ENCODE measurements at regions not wholly inside any gene's neighbourhood (a gene's known extent, or its start where the extent isn't known, plus 50 kb on each side); places are given as distances from the start of the nearest gene placed in this dataset.
"Not testable (repeated sequence)": the region's sequence is repeated elsewhere in the genome, so short reads cannot be mapped to it uniquely, and the experiment has no call there.

DNA sequence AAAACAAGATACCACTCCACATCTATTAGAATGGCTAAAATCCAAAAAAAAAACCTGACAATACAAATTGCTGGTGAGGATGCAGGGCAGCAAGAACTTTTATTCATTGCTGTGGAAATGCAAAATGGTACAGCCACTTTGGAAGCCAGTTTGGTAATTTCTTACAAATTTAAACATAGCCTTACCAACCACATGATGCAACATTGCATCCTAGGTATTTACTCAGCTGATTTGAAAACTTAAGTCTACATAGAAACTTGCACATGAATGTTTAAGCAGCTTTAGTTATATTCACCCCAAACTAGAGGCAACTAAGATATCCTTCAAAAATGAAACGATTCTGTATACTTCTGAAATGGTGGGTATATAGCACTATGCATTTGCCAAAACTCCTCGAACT, 178.8 kb upstream of the PDE4B start:
- TF ChIP-seq, protein P1, sequence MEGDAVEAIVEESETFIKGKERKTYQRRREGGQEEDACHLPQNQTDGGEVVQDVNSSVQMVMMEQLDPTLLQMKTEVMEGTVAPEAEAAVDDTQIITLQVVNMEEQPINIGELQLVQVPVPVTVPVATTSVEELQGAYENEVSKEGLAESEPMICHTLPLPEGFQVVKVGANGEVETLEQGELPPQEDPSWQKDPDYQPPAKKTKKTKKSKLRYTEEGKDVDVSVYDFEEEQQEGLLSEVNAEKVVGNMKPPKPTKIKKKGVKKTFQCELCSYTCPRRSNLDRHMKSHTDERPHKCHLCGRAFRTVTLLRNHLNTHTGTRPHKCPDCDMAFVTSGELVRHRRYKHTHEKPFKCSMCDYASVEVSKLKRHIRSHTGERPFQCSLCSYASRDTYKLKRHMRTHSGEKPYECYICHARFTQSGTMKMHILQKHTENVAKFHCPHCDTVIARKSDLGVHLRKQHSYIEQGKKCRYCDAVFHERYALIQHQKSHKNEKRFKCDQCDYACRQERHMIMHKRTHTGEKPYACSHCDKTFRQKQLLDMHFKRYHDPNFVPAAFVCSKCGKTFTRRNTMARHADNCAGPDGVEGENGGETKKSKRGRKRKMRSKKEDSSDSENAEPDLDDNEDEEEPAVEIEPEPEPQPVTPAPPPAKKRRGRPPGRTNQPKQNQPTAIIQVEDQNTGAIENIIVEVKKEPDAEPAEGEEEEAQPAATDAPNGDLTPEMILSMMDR (IDR thresholded peaks at IDR 0.05; ENCODE audit: low read depth, low read length, missing control alignments), result no peak

GRCh38 chr1:65615859-65616258, 176.8 kb upstream of the PDE4B start:
- DNase-seq (ENCODE audit: low read depth), result no peak
- TF ChIP-seq, protein P1 (IDR thresholded peaks at IDR 0.05; ENCODE audit: low read depth, low read length, missing control alignments), result no peak
- no peak overlapping the region for H3K4me3 ChIP-seq (ENCODE audit: low read depth, low read length)

More for the DNA sequence above, 178.8 kb upstream of the PDE4B start:
- no peak overlapping the region for H3K4me3 ChIP-seq (ENCODE audit: low read depth, low read length)
- DNase-seq (ENCODE audit: low read depth), result no peak

DNA sequence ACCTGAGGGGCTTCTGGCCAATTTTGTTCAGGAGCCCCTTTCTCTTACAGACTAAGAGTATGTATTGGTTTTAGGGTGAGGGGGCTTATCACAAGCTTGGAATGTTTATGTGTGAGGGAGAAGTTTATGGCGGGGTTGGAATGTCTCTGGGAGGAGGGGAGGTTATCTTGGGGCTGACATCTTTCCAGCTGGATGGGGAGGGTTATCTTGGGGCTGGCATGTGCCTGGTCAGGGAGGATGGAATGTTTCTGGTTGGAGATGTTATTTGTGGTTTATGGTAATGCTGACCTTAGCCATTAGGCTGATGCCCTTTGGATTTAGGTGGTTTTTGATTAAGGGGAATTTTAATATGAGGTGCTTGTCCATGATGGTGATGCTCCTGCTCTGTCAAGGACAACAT, 171.0 kb upstream of the PDE4B start:
- not testable (repeated sequence) for H3K4me3 ChIP-seq (ENCODE audit: low read depth, low read length); DNase-seq (ENCODE audit: low read depth)

- H3K4me3 ChIP-seq (ENCODE audit: low read depth, low read length), result no peak overlapping the region
- TF ChIP-seq, protein P1 (IDR thresholded peaks at IDR 0.05; ENCODE audit: low read depth, low read length, missing control alignments), result no peak
- no peak for DNase-seq (ENCODE audit: low read depth)
Measured at GRCh38 chr1:65623895-65624294, 168.8 kb upstream of the PDE4B start.

GRCh38 chr1:65625528-65625927, 167.2 kb upstream of the PDE4B start:
- TF ChIP-seq, protein P1 (IDR thresholded peaks at IDR 0.05; ENCODE audit: low read depth, low read length, missing control alignments), result no peak
- DNase-seq (ENCODE audit: low read depth), result no peak
- no peak overlapping the region for H3K4me3 ChIP-seq (ENCODE audit: low read depth, low read length)

DNA sequence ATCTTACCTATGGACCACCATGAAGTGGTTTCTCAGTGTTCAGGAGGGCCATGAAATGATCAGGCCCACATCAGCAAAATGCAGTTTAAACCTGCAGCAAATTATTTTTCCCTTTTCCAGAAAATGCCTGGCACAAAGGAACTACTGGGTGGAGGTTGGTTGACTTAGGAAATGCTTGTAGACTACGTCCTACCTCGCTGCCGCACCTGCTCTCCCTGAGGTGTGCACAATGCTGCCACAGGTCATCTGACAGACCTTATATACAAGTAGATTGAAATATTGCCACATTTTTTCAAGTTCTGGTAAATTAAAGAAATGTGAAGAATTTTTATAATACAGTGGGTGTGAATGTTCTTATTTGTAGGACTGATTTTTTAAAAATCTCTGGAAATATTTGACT, 166.7 kb upstream of the PDE4B start:
- H3K4me3 ChIP-seq (ENCODE audit: low read depth, low read length), result no peak overlapping the region
- no peak for DNase-seq (ENCODE audit: low read depth)
- TF ChIP-seq, protein P1 (IDR thresholded peaks at IDR 0.05; ENCODE audit: low read depth, low read length, missing control alignments), result no peak

DNA sequence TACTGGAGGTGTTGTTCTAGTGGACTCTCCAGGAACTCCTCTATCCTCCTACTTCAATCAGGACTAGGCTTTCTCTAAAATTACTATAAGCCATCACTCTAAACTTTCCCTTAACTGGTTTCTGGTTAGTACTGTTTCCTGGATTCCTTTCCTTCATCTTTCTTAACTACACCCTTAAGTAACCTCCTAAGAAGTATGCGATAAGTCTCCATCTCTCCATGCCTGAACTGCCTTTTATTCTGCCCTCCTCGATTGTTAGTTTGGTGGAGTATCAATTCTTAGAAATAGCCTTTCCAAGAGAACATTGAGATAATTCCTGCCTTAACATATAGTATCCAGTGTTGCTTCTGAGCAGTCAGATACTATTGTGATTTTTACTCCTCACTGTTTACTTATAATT, 162.9 kb upstream of the PDE4B start:
- TF ChIP-seq, protein P1 (IDR thresholded peaks at IDR 0.05; ENCODE audit: low read depth, low read length, missing control alignments), result no peak
- DNase-seq (ENCODE audit: low read depth), result no peak
- H3K4me3 ChIP-seq (ENCODE audit: low read depth, low read length), result no peak overlapping the region

GRCh38 chr1:65630855-65631254, 161.8 kb upstream of the PDE4B start:
- TF ChIP-seq, protein P1 (IDR thresholded peaks at IDR 0.05; ENCODE audit: low read depth, low read length, missing control alignments), result no peak
- H3K4me3 ChIP-seq (ENCODE audit: low read depth, low read length), result no peak overlapping the region
- no peak for DNase-seq (ENCODE audit: low read depth)
